NB4 (cell line): ENCODE measurements at regions not wholly inside any gene's neighbourhood (a gene's known extent, or its start where the extent isn't known, plus 50 kb on each side); places are given as distances from the start of the nearest gene placed in this dataset.
A peak's percentile ranks its signal among the peaks of the same experiment; 100 is the strongest.

Source experiments
- DNase-seq: peaks from one replicate; pipeline ENCODE4 v3.0.0; 2010; ENCODE audit warnings: low read depth
- H3K4me3 ChIP-seq: one replicate; pipeline ENCODE4 v1.5.1; 2011; ENCODE audit warnings: mild to moderate bottlenecking, low read depth, low read length, moderate library complexity
- CTCF ChIP-seq: IDR thresholded peaks from one replicate; pipeline ENCODE4 v1.5.1; 2012; ENCODE audit warnings: low read depth, low read length
- MAX ChIP-seq: IDR thresholded peaks from 2 replicates; pipeline ENCODE4 v1.6.1; 2011; ENCODE audit warnings: low read depth, low read length
- MYC ChIP-seq: IDR thresholded peaks from 2 replicates; pipeline ENCODE4 v1.6.1; 2011; ENCODE audit warnings: low read depth, low read length
- POLR2A ChIP-seq: IDR thresholded peaks from 2 replicates; pipeline ENCODE4 v1.6.1; 2011; ENCODE audit warnings: mild to moderate bottlenecking; ENCODE audit not compliant: insufficient read length; ENCODE audit errors: extremely low read depth

GRCh38 chr6:25223490-25223991 is 55.6 kb upstream of the CARMIL1 start:
- H3K4me3 ChIP-seq, result no peak overlapping the region
- TF ChIP-seq CTCF (peak; percentile 87), POLR2A (no peak), MAX (no peak), MYC (no peak)
- peak; percentile 67 for DNase-seq

GRCh38 chr6:25224242-25224641 is 54.9 kb upstream of the CARMIL1 start:
- no peak for DNase-seq
- TF ChIP-seq CTCF (no peak), MAX (no peak), MYC (no peak), POLR2A (no peak)
- no peak overlapping the region for H3K4me3 ChIP-seq

- TF ChIP-seq POLR2A, result no peak
- TF ChIP-seq MAX, result no peak
- TF ChIP-seq CTCF, result no peak
- no peak for TF ChIP-seq MYC
- no peak for DNase-seq
- H3K4me3 ChIP-seq, result no peak overlapping the region
These were observed 51.3 kb upstream of the CARMIL1 start for GRCh38 chr6:25227854-25228253.
